ENCODE measurements at regions not wholly inside any gene's neighbourhood (a gene's known extent, or its start where the extent isn't known, plus 50 kb on each side); places are given as distances from the start of the nearest gene placed in this dataset.

DNA sequence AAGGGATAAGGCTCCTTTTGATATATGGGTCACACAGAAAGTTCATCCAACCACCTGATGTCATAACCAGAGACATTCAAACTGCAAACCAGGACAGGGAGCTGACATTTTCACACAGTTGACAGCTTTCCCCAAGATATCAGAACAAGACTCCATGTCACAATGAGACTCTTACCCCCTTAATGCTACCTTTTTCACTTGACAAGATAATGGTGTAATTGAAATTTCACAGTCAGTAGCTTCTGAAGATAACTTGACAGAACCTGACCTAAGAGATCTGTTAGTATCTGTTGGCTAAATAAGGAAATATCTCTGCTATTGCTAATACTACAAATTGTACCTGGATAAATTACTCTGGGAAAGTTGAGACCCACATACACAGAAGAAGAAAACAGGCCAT lies 187.3 kb downstream of the C12orf50 start:
- no peak for DNase-seq (ENCODE audit: low read depth, low spot score)

DNA sequence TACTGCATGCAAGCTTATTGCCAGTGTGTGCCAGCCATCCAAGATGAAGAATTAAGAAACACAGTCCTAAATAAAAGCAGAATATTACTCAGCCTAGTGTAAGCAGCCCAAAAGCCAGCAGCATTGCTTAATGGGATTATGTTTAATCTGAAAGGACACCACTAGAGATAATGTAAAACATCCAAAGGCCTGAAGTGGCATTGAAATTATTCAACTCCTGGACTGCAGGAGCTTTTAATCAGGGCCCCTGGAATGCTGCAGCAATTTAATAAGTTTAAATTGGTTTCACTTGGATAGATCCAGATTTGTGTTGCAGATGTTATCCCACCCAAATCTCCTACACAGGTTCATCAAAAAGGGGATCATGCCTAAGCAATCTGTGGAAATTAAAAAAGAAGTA lies 193.0 kb downstream of the C12orf50 start:
- no peak for DNase-seq (ENCODE audit: low read depth, low spot score)

DNA sequence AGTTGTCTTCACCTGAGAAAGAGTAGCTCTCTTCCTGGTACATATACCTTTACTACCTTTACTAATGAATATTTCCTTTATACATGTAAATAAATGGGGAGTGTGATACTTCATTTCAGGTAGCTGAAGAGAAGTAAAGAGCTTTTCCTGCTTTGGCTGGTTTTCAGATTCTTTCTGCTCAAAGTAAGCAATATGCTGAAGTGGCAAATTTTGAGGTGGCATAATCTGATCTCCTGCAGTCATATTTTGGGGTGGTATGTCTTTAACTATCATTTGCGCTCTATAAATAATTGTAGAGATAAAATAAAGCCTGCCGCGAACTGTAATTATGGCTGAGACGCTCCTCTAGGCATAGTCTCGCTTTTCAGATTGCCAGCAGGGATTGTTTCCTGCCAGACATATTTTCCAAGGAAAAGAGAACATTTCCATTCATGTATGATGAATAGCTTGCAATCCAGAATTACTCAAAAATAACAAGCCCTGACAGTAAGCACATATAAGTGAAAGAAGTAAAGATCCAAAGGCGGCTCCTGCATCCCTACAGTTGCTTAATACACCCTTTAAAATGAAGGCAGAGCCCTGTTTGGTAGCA lies 200.7 kb downstream of the C12orf50 start:
- DNase-seq (ENCODE audit: low read depth, low spot score): no peak

DNA sequence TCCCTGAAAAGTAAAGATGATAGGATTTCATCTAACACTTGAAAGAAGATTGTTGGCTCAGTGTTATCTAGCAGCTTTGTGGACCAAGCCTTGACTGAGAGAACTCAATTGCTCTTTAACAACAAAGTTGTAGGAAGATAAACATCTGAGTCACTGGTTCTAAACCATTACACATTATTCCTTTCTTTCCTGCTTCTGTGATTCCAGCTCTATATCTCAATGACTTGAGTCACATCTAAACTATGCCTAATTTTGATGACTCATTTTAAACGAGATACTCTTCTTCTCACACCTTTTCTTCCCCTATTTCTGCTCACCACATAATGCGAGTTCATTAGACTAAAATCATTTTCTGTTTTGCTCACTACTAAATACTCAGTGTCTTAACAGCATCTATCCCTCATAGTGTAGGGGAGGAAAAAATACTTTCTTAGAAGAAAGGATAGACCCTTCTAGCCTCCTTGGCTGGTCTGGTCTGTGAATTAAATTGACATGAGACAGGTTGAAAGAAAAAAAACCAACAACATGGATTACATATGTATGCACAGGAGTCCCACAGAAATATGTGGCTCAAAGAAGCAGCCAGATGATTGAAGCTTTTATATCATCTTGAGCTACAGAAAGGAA lies 201.4 kb downstream of the C12orf50 start:
- DNase-seq (ENCODE audit: low read depth, low spot score): no peak

DNA sequence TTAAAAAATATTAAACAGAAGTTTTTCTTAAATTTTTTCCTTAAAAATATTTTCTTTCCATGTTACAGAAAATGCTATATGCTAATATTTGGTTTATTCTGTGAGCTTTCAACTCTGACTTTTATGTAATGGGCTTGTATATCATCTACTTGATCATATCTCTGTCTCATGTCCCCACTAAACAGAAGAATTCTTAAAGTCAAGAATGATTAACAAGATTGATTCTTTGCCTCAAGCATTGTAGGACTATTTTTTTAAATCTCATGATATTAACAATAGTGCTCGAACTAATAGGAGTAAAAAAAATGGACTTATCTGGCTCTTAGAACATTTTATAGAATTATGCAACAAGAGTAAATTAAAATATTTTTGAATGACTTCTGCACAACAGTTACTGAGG lies 206.3 kb downstream of the C12orf50 start:
- DNase-seq (ENCODE audit: low read depth, low spot score): no peak

DNA sequence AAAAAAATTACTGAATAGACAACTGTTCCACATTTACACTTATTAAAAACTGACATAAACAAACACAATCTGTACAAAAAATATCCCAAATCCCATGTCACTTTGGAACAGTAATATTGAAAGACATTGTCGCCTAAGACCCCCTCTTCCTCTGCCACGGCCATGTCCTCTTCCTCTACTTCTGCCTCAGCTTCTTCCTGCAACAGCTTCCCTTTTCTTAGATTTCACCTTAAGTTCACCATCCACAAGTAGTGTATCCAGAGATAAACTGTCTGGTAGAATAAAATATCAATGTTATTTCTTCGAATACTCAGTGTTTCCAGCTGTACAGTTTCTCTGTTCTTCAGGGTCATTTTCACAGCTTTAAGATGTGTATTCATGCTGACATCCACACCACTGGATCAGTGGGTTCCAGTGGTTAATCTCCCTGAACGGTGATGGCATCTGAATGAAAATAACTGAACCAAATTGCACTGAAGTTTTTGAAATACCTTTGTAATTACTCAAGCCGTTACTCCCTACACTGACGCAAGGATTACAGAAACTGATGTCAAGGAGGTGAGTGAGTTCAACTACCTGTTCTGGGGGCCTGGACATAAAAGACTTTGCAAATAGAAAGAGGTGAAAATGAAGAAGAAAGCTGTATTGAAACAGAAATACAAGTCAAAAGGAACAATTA lies 208.5 kb downstream of the C12orf50 start:
- no peak for DNase-seq (ENCODE audit: low read depth, low spot score)

DNA sequence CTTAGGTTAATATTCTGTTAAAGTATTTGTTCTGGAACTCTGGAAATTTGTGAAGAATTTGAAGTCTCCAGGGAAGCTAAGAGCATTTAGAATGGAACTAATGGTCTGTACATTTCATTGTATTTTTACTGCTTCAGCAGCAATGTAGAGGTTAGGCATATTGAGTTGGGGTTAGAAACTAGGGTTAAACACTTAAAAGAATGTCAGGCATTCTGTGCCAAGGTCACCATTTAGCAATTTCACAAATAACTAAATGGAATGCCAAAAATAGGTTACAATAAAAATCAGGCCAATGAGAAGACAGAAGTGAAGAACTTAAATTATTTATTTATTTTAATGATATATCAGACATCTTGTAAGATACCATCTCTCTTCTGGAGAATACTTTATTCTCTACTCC lies 210.8 kb downstream of the C12orf50 start:
- DNase-seq (ENCODE audit: low read depth, low spot score): no peak

DNA sequence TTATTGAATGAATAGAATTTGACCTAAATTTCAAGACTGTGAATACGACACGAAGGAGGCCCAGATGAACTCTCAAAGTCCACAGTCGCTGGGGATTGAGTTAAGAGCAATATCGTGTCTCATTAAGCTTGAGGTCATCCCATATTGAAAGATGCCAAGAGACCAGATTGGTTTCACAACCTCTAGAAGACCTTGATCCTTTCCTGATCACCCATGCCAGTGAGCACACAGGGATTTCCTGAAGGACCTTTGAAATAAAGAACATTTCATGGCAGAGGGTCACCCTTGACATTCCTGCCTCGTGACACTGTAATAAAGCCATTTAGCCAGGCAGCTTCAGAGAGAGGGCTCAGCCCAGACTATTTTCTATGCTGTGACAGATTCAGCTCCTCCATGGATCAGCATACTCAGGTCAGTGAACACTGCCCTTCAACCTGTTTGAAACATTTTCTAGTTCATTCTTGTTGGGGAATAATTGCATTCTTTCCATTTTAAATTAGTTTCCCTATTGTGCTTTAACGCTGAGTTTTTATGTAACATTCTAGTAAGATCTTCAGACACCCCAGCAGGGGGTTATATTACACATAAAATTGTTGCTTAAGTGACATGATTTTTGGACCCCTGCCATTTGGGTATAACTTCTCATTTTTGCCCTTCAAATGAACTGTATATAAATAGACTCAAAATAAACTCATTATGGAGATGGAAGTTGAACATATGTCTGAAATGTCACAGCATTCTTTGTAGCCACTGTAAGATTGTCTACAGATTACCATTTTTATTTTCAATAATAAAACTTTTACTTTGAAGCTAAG lies 213.2 kb downstream of the C12orf50 start:
- DNase-seq (ENCODE audit: low read depth, low spot score): no peak

DNA sequence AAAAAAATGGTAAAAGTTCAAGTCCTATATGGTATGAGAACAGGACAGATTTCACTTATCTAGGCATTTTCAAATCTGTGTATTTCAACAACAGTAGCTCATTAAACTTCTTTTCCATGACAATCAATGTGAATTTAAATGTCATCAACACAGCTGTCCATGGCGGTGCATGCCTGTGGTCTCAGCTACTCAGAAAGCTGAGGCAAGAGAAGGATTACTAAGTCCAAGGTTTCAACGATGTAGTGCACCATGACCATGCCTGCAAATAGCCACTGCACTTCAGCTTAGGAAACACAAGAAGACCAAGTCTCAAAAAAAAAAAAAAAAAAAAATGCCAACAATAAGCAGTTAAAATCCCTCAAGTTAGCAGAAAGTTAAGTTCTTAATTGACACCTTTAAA lies 214.6 kb downstream of the C12orf50 start:
- DNase-seq (ENCODE audit: low read depth, low spot score): no peak

DNA sequence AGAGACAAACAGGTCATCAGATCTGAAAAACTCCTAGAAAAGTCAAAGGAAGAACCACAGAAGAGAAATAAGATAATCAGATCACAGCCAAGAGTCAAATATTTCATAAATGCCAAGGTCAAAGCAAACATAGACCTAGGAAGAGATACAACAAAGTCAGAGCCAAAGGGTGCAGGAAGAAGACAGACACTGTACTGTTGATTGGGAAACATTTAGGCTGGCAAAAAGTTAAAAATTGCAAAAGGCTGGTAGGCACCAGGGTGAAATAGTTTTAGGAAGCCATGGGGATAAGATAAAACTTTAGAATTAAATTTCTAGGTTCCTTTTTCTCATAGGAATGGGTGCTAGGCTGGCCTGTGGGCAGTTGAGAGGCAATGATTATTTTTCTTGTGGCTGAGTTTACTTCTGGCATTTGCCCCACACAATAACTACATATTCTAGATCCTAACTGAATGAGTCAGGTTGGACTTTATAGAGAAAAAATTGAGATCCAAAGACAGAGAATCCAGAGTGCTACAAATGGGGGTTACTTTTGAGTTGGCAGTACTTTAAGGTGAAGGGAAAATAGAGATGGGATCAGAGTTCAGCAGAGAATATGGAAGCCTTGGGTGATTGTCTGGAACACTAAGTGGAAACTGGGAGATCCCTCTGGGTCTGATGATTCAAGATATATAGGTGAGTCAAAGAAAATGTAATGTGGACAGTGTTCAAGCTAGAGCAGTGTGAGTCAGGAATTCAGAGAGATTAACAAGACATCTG lies 215.5 kb downstream of the C12orf50 start:
- no peak for DNase-seq (ENCODE audit: low read depth, low spot score)

DNA sequence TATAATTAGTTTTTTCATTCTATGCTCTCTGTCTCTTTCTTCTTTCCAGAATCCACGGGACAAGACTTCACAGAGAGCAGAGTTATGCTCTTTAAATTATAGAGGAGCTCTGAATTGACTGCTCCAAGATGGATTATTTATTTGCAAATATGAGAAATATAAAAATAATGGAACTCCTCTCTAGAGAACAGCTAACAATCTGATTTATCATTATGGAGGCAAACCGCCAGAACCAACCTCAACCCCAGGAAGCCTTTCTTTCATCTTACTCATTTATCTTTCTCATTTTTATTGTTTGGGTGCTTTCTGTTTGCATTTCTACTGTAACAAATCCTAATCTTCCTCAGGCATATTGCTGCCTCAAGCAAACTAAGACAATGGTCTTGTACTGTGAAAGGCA lies 216.5 kb downstream of the C12orf50 start:
- no peak for DNase-seq (ENCODE audit: low read depth, low spot score)

DNA sequence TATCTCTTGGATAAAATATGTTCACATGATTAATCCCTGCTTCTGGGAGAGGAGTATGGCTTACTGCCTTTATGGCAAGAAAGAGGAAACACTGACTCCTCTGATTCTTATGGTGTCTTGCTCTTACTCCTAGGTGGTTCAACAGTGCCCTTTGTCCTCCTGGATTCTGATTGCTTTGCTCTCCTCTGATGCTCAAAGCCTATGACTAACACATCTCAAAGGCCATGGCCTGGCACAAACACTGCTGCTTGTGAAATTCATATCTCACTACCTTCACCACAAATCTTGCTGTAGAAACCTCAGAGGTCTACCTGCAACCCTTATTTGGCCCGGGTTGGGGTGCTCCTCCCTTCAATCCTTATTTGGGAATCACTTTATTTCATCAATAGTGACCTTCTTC lies 217.2 kb downstream of the C12orf50 start:
- DNase-seq (ENCODE audit: low read depth, low spot score): no peak

DNA sequence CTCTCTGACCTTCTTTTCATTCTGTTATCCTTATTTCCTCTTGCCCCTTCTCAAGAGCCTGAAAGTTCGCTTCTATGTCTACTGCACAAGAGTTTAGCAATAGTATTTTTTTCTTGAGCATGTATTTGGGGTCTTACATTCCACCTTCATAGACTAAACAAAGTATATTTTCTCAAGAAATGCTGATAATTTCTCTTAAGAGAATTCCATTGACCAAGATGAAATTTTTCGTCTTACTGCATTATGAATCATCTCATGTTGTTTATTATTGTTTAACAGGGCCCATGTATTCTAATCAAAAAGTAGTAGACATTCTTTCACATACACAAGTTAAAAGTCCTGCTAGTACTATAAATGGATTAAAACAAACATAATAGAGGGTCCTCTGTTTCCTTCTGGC lies 219.3 kb downstream of the C12orf50 start:
- no peak for DNase-seq (ENCODE audit: low read depth, low spot score)

DNA sequence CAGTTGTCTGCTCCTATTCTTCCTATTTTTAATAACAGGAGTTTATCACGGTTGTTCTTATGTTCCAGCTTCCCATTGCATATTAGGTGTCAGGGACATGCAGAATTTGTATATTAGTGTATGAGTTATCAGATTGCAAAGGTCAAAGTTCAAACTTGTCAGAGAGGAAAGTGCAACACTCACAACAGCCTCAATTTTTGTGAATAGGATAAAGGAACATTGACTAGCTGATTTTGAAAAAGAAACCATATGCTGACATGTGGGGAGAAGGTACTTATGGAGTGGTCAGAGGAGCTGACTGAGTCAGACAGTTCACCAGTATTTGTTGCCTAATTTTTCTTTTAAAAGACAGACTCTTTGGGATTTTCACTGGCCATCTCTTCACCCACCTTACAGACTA lies 222.1 kb downstream of the C12orf50 start:
- no peak for DNase-seq (ENCODE audit: low read depth, low spot score)

DNA sequence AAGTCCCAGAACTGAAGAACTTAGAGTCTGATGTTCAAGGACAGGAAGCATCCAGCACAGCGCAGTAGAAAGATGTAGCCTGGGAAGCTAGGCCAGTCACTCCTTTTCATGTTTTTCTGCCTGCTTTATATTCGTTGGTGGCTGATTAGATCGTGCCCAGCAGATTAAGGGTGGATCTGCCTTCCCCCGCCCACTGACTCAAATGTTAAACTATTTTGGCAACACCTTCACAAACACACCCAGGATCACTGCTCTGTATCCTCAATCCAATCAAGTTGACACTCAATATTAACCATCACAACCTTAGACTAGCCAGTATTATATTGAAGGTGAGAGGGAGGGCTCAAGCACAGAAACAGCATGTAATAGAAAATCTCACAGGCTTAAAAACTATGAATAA lies 222.9 kb downstream of the C12orf50 start:
- DNase-seq (ENCODE audit: low read depth, low spot score): no peak

DNA sequence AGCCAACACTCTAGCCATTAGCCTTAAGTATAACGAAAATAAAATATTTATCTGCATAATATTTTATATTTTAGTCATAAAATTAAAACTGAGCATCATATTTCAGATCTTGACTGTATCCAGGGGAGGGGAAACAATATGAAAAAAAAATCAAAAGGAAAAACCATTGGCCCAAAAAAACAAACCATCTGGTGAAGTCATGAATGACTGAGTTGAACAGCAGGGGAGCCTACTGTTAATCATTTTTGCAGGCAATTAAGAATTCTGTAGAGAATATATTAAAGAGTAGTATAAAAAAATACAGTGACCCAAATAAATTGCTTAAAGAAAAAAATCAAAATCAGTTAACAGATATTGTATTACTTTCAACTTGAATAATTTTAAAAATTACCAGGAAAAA lies 224.8 kb downstream of the C12orf50 start:
- DNase-seq (ENCODE audit: low read depth, low spot score): no peak

DNA sequence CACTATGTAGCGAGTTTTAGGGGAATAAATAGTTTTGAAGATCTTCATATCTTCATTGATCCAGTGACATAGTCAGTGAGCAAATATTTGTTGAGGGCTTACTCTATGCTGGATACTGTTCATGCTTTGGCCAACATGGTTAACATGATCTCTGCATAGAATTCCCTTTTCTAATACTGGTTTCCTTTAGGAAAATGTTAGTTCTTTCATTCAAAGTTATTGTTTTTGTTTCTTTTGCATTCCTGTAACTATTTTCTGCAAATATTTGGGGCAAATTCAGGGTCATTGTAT lies 226.5 kb downstream of the C12orf50 start:
- no peak for DNase-seq (ENCODE audit: low read depth, low spot score)

DNA sequence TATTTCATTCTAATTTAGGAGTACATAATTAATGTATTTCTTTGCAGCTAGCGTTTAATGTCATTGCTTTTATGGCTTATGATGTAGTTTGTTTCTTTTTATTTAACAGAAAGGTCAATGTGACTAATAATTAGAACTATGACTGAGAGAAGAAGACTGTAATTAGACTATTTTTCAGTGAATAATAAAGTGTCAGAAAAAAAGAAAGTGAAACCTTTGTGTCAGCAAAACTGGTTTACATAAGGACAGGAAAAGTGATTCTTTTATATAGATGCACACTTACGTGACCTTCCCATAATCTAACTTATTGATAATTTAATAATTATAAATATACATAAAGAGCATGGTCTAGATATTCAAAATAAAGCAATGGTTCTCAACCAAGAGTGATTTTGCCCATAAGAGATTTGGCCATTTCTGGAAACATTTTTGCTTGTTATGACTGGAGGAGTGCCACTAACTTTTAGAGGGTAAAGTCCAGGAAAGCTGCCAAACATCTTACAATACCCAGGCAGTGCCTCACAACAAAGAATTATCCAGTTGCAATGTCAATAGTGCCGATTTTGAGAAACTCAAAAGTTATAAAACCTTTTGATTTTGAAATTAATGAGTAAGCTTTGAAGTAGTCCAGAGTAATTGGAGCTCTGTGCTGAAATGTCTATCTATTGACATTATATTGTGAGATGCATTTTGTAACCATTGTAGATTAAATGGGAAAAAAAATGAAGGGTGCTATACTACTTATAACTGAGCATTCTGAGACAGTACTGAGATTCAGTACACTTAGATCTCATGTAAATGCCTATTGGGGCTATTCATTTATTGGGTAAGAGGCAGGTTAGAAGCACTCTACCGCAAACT lies 227.1 kb downstream of the C12orf50 start:
- DNase-seq (ENCODE audit: low read depth, low spot score): no peak

DNA sequence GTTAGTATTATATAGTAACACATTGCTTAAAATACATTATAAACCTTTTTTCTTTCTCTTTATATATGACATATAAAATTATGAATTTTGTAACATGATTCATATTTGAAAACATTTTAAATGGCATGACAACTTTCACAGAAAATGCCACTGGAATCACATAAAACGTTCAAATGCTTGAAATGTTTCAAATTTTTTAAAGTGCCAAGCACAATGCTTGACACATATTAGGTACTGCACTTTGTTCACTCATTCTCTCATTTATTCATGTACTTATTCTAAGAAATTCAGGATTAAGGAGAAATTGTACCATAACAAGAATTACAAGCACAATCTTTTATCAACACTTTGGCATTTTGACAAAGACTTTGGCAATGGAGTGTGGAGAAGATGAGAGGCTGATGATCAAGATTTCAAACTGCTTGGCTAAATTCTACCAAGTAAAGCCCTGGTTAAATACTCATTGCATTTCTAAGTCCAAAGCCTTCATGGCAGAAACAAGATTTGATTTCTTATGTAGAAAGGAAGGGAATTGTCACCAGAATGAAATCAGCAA lies 232.2 kb downstream of the C12orf50 start:
- no peak for DNase-seq (ENCODE audit: low read depth, low spot score)

DNA sequence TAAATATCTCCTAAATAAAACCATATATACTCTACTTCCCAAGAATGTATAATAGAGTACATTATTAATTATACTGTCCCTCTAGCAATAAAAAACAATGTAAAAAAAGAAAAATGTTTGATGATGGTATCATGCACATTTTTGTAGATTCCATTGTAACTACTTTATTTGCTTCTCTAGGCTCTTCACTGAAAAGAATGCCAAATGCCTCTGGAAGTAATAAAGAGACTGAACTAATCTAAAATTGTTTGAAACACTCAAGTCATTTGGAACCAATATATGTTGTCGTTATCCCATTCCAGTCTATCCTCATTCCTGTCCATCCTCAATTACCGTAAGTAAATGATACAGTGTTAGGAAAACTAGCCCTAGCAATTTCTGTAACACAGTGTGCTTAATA lies 233.6 kb downstream of the C12orf50 start:
- DNase-seq (ENCODE audit: low read depth, low spot score): no peak

DNA sequence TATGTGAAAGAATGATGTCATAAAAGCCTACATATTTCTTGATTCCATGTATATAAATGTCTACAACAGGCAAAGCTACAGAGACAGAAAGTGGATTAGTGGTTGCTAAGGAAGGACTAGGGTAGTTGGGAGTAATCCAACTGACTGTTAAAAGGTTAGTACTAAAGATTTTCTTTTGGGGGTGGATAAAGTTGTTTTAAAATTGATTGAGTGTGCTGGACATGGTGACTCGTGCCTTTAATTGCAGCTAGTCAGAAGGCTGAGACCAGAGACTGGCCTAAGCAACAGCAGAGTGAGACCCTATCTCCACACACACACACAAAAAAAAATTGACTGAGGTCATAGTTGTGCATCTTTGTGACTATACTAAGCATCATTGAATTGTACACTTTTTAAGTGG lies 234.3 kb downstream of the C12orf50 start:
- DNase-seq (ENCODE audit: low read depth, low spot score): no peak
